WERI-Rb-1 (cell line): ENCODE measurements at regions not wholly inside any gene's neighbourhood (a gene's known extent, or its start where the extent isn't known, plus 50 kb on each side); places are given as distances from the start of the nearest gene placed in this dataset.

Source experiments
- DNase-seq: peaks from one replicate; pipeline ENCODE4 v3.0.0-alpha.2; 2020
- H3K27ac ChIP-seq: fragments of 250-450 bp; sonication (Bioruptor Pico); 2 replicates; pipeline ENCODE4 v1.5.1; 2020; ENCODE audit warnings: mild to moderate bottlenecking, moderate library complexity
- H3K27me3 ChIP-seq: fragments of 250-450 bp; sonication (Bioruptor Pico); 2 replicates; pipeline ENCODE4 v1.5.1; 2021; ENCODE audit warnings: mild to moderate bottlenecking, low read depth, moderate library complexity; ENCODE audit not compliant: insufficient read depth, severe bottlenecking
- H3K36me3 ChIP-seq: fragments of 250-450 bp; sonication (Bioruptor Pico); 2 replicates; pipeline ENCODE4 v1.5.1; 2020; ENCODE audit warnings: mild to moderate bottlenecking, moderate library complexity
- H3K4me3 ChIP-seq: 2 replicates; pipeline ENCODE4 v1.5.1; 2011; ENCODE audit warnings: low read depth, mild to moderate bottlenecking, control low read depth, low read length
- H3K9me3 ChIP-seq: fragments of 250-450 bp; sonication (Bioruptor Pico); 2 replicates; pipeline ENCODE4 v1.5.1; 2021; ENCODE audit warnings: mild to moderate bottlenecking, moderate library complexity; ENCODE audit not compliant: severe bottlenecking
- TF ChIP-seq, protein P1 (sequence below): IDR thresholded peaks from 2 replicates; pipeline ENCODE4 v1.5.1; 2011; ENCODE audit warnings: low read depth, mild to moderate bottlenecking, control low read depth, inconsistent platforms, low read length

DNA sequence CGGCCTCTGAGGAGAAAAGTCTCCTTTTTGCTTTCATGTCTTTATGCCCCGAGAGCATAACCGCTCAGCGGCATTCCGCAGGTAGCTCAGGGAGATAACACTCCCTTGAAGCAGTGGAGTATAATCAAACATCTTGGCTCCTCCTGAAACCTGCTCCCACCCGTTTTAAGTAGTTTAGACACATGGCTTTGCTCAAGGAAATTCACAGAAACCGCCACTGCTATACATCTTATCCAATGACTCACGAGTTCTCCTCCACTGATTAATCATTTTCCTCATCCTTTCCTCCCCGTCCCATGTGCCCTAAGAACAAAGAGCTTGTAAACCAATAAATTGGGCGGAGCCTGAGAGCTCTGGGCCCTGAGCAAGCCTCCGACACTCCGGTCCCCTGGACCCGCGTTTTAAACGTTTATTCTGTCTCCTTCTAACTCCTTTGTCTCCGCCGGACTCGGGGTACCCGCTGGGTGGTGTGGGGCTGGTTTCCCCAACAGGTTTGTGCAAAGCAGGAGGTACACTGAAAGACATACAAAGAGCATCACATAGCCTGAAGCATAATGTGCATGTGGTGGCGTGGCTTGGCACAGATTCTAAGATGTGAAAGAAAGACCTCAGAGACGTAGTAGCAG, 401.2 kb downstream of the TLL1 start:
- no peaks in the 10 kb centered on the region for H3K36me3 ChIP-seq
- H3K9me3 ChIP-seq = no peaks in the 10 kb centered on the region
- H3K4me3 ChIP-seq = no peak overlapping the region

DNA sequence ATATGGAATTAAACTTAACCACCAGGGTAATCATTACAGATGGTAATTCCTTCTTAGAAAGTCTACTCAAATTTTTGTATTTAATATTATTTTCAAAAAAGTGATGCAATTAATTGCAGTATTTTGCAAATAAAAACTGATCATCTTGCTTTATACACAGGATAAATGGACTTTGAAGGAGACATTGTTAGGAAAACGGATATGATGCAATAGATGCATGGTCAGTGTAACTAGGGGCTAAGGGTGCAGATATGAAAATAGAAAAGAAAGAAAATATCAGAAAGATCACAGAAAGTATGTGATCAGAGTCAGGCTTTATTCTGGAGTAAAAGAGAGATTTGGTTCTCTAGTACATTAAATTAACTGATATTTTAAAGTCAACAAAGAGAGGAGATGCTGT, 401.7 kb downstream of the TLL1 start:
- no peaks in the 10 kb centered on the region for H3K36me3 ChIP-seq
- no peak for DNase-seq
- no peak overlapping the region for H3K27ac ChIP-seq
- no peak overlapping the region for H3K4me3 ChIP-seq
- H3K9me3 ChIP-seq = no peaks in the 10 kb centered on the region
- no peaks in the 10 kb centered on the region for H3K27me3 ChIP-seq
- TF ChIP-seq, protein P1, sequence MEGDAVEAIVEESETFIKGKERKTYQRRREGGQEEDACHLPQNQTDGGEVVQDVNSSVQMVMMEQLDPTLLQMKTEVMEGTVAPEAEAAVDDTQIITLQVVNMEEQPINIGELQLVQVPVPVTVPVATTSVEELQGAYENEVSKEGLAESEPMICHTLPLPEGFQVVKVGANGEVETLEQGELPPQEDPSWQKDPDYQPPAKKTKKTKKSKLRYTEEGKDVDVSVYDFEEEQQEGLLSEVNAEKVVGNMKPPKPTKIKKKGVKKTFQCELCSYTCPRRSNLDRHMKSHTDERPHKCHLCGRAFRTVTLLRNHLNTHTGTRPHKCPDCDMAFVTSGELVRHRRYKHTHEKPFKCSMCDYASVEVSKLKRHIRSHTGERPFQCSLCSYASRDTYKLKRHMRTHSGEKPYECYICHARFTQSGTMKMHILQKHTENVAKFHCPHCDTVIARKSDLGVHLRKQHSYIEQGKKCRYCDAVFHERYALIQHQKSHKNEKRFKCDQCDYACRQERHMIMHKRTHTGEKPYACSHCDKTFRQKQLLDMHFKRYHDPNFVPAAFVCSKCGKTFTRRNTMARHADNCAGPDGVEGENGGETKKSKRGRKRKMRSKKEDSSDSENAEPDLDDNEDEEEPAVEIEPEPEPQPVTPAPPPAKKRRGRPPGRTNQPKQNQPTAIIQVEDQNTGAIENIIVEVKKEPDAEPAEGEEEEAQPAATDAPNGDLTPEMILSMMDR = no peak

More for the DNA sequence above, 401.2 kb downstream of the TLL1 start:
- Histone ChIP-seq H3K27me3 (no peaks in the 10 kb centered on the region), H3K27ac (no peak overlapping the region)
- no peak for DNase-seq
- TF ChIP-seq, protein P1 = no peak

DNA sequence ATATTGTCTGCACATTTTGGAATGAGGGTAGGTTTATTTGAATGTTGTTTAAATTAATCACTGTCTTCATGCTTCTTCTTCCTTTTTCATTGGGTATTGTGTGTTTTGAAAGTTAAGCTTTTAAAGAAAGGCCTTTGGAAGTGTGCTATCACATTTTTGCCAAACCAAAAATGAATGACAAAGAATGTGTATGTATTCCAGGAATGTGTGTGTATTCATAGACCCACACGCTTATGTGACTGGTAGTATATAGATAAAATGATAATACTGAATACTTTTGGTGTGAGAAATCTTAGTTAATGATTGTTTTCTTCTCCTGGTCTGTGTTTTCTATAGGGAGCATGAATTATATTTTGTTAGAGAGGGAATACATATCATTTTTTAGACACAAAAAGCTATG, 404.4 kb downstream of the TLL1 start:
- TF ChIP-seq, protein P1 = no peak
- no peaks in the 10 kb centered on the region for H3K36me3 ChIP-seq
- no peak overlapping the region for H3K4me3 ChIP-seq
- no peaks in the 10 kb centered on the region for H3K9me3 ChIP-seq
- DNase-seq = no peak
- H3K27ac ChIP-seq = no peak overlapping the region
- no peaks in the 10 kb centered on the region for H3K27me3 ChIP-seq

DNA sequence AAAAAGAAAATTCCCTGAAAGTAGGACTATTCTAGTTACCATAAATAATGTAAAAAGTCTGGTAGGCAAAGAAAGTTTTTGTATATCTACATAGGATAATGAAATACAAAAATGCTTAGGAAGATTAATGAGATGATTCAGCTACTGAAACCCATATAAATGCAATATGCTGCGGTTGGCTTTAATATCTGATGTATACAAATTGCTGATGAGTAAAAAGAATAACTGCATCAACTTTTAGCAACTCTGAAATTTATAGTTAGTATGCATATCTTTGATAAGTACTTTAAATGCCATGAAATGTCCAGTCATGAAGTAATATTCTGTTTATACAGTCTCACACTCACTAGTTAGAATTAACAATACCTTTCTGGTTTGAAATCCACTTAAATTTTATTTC, 404.8 kb downstream of the TLL1 start:
- Histone ChIP-seq H3K27me3 (no peaks in the 10 kb centered on the region), H3K27ac (no peak overlapping the region)
- no peak for DNase-seq

DNA sequence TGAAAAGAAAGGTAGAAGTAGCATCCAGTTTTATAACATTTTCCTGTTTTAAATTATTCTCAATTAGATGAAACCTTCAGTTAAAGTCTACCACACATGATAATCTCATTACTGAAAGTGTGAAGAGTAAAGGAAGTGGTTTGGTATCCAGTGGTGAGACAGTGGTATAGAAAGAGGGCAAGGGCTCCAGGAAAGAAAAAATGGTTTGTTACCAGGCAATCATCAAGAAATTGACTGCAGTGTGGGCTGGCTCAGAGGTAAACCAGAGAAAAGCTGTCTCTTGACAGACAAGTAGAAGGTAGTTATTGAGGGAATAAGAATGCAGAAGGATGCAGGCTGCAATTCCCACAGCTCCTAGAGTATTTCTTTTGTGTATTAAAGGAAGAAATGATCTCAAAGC, 406.2 kb downstream of the TLL1 start:
- no peaks in the 10 kb centered on the region for H3K36me3 ChIP-seq
- H3K9me3 ChIP-seq = no peaks in the 10 kb centered on the region
- no peak overlapping the region for H3K4me3 ChIP-seq
- H3K27me3 ChIP-seq = no peaks in the 10 kb centered on the region
- no peak overlapping the region for H3K27ac ChIP-seq
- TF ChIP-seq, protein P1 = no peak
- DNase-seq = no peak

More for the DNA sequence above, 404.8 kb downstream of the TLL1 start:
- Histone ChIP-seq H3K4me3 (no peak overlapping the region), H3K36me3 (no peaks in the 10 kb centered on the region), H3K9me3 (no peaks in the 10 kb centered on the region)
- TF ChIP-seq, protein P1 = no peak

DNA sequence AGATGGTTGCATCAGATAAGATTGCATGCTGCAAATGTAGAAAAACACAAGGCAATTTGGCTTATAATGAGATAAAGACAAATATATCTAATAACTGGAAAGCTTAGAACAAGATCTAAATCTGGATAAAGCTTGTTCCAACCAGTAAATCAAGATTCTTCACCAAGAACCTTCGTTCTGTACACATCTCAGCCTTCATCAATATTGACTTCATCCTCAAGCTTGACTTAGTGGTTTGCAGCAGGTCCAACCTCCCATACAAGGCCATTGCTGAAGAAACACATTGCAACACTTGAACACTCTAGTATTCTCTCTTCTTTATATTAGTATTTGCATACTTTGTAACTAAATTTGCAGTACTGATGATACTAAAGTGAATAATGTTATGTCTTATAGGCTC, 407.6 kb downstream of the TLL1 start:
- TF ChIP-seq, protein P1 = no peak
- H3K27ac ChIP-seq = no peak overlapping the region
- no peaks in the 10 kb centered on the region for H3K9me3 ChIP-seq
- no peaks in the 10 kb centered on the region for H3K27me3 ChIP-seq
- H3K36me3 ChIP-seq = no peaks in the 10 kb centered on the region
- DNase-seq = no peak
- no peak overlapping the region for H3K4me3 ChIP-seq
